Kasumi-1 (cell line): ENCODE measurements at regions not wholly inside any gene's neighbourhood (a gene's known extent, or its start where the extent isn't known, plus 50 kb on each side); places are given as distances from the start of the nearest gene placed in this dataset.
"Not testable (repeated sequence)": the region's sequence is repeated elsewhere in the genome, so short reads cannot be mapped to it uniquely, and the experiment has no call there.

Source experiments
- DNase-seq, 2 experiments: peaks; one replicate each; lab custom pipeline; 2025; lab: John Stamatoyannopoulos, UW

DNA sequence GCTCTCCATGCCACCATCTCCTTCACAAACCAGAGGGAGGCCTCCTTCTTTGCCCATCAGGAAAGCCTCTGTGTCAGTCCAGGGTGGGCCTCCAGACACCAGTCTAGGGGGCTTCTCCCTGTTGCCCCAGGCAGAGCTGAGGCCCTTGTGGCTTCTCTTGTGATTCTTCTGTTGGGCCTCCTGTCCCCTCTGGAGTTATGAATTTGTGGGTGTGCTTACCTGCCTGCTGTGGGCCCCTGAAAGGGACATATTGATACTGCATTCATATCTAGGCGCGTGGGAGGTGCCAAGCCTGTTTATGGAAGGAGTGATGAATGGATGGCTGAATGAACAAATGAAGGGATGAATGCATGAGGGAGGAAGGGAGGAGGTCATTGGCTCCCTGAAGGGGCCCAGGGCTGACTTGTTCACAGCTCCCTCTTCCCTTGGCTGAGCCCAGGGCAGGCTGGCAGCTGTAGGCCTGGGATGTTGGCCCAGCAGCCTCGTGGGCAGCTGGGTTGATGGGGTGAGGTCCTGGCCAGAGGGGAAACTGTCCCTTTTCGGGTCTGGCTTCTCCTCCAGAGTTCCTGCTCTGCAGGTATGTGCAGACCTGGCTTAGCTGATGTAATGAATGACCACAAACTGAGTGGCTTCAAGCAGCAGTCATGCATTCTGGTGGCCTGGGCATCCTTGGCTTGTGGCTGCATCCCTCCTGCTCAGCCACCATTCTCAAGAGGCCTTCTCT, 195.4 kb downstream of the GOLGA6L6 start:
- no peak for DNase-seq

DNA sequence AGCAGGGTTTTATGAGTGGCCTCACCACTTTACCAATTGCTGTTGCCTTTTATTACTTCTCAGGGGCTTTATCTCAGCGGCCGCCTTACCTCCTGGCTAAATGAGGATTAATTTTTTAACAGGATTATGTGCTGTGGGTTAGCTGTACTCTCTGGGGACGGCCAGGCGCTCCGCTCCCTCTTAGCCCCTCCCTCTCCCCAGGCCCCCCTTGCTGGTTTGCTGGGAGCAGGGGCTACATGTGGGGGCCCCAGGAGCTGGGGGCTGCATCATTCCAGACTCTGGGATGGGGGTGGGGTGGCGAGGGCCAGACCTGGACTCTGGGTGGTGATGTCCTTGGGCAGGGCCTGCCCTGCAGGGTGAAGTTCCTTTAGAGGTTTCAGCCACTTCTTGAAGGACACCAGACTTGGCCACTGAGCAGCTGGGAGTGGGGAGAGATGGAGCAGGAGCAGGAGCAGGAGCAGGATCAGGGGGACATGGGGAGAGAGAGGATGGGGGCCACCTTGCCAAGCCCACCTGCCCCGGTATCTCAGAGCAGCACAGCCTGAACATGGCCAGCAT, 196.1 kb downstream of the GOLGA6L6 start:
- DNase-seq = no peak

DNA sequence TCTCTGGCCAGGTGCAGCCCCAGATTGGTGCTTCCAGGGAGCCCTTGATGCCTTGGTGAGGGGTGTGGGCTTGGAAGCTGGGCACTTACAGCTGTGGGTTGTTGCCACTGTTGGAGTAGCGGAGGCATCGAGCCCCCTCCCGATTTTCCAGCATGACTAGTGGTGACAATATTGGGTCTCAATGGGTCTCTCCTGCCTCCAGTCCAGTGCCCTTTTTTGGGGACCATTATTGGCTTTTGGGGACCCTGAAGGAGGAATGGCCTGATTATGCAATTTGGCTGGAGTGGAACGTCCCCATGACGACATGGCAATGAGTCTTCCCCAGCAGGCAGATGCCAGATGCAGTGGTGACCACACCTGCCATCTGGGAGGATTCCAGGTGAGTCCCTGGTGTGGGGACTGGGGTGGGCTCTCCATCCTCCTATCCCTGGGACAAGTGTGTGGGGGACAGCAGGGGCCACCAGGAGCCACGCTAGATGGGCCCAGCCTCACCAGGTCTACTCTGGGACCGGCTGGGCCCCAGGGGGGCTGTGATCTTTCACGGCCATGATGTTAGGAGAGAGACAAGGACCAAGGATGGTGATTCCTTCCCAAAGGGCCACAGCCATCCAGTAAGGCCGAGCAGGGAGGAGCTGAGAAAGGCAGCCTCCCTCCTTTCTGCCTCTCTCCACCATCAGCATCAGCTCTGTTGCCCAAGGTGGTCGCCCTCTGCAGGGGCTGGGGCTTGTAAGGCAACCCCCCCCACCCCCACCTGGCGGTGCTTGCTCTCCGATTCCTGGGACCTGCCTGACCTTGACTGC, 196.8 kb downstream of the GOLGA6L6 start:
- no peak for DNase-seq

DNA sequence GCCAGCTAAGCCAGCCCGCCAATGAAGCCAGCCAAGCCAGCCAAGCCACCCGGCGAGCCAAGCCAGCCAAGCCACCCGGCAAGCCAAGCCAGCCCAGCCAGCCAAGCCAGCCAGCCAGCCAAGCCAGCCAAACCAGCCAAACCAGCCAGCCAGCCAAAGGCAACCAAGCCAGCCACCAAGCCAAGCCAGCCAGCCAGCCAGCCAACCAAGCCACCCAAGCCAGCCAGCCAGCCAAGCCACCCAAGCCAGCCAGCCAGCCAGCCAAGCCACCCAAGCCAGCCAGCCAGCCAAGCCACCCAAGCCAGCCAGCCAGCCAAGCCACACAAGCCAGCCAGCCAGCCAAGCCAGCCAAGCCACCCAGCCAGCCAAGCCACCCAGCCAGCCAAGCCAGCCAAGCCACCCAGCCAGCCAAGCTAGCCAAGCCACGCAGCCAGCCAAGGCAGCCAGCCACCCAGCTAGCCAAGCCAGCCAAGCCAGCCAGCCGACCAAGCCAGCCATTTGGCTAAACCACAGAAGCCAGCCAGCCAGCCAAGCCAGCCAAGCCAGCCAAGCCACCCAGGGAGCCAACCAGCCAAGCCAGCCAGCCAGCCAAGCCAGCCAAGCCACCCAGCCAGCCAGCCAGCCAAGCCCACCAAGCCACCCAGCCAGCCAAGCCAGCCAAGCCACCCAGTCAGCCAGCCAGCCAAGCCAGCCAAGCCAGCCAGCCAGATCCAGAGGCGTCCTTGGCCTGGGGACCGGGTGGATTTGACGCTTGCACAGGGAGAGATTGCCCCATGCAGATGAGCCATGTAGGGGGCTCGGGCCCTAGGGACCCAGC, 198.0 kb downstream of the GOLGA6L6 start:
- DNase-seq = not testable (repeated sequence)

DNA sequence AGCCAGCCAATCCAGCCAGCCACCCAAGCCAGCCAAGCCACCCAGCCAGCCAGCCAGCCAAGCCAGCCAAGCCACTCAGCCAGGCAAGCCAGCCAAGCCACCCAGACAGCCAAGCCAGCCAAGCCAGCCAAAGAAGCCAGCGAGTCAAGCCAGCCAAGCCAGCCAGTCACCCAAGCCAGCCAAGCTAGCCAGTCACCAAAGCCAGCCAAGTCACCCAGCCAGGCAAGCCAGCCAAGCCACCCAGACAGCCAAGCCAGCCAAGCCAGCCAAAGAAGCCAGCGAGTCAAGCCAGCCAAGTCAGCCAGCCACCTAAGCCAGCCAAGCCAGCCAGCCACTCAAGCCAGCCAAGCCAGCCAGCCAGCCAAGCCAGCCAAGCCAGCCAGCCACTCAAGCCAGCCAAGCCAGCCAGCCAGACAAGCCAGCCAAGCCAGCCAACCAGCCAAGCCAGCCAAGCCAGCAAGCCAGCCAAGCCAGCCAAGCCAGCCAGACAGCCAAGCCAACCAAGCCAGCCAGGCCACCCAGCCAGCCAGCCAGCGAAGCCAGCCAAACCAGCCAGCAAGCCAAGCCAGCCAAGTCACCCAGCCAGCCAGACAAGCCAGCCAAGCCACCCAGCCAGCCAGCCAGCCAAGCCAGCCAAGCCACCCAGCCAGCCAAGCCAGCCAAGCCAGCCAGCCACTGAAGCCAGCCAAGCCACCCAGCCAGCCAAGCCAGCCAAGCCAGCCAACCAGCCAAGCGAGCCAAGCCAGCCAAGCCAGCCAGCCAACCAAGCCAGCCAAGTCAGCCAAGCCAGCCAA, 198.8 kb downstream of the GOLGA6L6 start:
- DNase-seq = not testable (repeated sequence)

DNA sequence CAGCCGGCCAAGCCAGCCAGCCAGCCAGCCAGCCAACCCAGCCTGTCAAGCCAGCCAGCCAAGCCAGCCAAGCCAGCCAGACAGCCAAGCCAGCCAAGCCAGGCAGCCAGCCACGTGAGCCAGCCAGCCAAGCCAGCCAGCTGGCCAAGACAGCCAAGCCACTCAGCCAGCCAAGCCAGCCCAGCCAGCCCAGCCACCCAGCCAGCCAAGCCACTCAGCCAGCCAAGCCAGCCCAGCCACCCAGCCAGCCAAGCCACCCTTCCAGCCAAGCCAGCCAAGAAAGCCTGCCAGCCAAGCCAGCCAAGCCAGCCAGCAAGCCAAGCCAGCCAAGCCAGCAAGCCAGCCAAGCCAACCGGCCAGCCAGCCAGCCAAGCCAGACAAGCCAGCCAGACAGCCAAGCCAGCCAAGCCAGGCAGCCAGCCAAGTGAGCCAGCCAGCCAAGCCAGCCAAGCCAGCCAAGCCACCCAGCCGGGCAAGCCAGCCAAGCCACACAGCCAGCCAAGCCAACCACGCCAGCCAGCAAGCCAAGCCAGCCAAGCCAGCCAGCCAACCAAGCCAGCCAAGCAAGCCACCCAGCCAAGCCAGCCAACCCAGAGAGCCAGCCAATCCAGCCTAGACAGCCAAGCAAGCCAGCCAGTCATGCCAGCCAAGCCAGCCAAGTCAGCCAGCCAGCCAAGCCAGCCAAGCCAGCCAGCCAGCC, 199.5 kb downstream of the GOLGA6L6 start:
- no peak for DNase-seq

DNA sequence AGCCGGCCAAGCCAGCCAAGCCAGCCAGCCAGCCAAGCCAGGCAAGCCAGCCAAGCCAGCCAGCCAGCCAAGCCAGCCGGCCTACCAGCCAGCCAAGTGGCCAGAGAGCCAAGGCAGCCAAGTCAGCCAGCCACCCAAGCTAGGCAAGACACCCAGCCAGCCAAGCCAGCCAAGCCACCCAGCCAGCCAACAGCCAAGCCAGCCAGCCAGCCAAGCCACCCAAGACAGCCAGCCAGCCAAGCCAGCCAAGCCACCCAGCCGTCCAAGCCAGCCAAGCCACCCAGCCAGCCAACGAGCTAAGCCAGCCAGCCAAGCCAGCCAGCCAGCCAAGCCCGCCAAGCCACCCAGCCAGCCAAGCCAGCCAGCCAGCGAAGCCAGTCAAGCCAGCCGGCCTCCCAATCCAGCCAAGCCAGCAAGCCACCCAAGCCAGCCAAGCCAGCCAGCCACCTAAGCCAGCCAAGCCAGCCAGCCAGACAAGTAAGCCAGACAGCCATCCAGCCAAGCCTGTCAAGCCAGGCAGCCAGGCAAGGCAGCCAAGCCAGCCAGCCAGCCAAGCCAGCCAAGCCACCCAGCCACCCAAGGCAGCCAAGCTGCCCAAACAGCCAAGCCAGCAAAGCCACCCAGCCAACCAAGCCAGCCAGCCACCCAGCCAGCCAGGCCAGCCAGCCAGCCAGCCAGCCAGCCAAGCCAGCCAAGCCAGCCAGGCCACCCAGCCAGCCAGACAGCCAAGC, 200.5 kb downstream of the GOLGA6L6 start:
- DNase-seq = no peak

DNA sequence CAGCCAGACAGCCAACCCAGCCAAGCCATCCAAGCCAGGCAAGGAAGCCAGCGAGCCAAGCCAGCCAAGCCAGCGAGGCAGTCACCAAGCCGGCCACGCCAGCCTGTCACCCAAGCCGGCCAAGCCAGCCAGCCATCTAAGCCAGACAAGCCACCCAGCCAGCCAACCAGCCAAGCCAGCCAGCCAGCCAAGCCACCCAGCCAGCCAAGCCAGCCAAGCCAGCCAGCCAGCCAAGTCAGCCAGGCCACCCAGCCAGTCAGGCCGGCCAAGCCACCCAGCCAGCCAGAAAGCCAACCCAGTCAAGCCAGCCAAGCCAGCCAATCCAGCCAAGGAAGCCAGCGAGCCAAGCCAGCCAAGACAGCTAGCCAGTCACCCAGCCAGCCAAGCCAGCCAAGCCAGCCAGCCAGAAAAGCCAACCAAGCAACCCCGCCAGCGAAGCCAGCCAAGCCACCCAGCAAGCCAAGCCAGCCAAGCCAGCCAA, 201.2 kb downstream of the GOLGA6L6 start:
- DNase-seq = no peak

DNA sequence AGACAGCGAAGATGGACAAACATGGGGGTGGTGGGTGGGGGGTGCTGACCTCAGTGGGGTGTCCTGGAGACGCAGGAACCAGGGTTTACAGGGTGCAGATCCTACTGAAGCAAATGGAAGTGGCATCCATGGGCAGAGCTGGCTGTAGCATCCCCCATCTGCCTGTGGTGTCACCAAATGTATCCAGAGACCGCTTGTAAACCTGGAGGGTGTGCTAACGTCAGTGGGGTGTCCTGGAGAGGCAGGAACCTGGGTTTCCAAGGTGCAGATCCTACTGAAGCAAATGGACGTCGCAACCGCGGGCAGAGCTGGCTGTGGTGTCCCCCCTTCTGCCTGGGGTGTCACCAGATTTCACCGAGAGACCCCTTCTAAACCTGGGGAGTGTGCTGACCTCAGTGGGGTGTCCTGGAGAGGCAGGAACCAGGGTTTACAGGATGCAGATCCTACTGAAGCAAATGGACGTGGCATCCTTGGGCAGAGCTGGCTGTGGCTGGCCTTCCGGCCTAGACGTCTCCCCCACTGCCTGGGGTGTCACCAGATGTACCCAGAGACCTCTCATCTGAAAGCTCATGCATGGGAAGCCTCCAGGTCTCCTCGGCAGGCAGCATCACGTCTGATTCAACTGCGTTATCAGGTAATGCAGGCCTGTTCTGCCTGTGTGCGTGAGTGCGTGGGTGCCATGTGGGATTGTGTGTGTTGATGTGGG, 202.4 kb downstream of the GOLGA6L6 start:
- not testable (repeated sequence) for DNase-seq

DNA sequence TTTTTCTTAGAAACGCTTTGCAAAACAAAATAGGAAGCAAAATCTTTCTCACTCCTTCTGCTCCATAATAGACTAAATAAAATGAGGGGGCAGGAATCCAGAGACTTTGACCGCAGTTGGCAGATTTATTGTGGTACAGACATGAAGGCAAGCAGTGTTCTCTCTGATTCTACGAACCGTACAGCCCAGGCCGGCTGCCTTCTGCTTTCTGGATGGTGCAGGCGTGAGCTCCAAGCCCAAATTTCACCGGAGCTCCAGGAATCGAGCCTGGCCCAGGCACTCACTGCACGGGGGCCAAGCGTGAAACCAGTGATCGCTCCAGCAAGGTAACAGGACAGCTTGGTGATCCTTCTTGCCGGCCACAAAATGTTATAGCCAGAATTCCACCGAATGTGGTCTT, 202.9 kb downstream of the GOLGA6L6 start:
- not testable (repeated sequence) for DNase-seq

DNA sequence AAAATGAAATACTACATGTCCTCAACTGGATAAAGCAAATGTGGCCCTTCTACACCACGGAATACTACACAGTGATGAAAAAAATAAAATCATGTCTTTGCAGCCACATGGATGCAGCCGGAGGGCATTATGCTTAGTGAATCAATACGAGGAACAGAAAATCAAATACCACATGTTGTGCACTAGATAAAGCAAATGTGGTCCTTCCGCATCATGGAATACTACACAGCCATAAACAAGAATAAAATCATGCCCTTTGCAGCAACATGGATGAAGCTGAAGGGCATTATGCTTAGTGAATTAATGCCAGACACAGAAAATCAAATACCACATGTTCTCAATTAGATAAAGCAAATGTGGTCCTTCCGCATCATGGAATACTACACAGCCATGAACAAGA, 204.4 kb downstream of the GOLGA6L6 start:
- not testable (repeated sequence) for DNase-seq

DNA sequence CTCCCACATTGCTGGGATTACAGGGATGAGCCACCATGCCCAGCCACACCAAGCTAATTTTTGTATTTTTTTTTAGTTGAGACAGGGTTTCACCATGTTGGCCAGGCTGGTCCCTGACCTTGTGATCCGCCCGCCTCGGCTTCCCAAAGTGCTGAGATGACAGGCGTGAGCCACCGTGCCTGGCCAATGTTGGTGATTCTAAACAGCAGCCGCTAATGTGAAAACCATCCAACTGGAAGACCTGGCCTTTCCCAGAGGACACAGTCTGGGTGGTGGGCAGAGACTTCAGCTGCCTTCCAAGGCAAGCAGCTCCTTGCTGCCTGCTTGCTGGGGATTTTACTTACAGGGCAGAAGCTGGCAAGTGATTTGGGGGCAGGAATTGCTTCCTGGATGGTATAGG, 207.1 kb downstream of the GOLGA6L6 start:
- DNase-seq = not testable (repeated sequence)

DNA sequence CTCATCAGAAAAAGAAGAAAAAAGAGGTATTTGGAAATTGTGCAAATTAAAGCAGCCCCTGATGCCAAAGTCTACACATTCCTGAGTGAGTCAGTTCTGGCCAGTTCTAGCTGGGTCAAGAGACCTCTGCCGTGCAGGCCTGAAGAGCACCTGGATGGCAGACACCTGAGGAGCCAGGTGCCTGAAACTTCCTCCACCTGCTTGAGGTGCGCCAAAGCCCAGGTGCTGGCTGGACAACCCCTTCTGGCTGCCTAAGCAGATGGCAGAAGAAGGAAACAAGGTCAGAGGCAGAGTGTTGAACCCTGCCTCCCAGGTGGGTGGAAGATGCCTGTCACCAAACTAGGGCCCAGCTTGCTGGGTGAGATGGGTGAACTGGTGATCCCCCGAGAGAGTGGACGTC, 215.8 kb downstream of the GOLGA6L6 start:
- DNase-seq = not testable (repeated sequence)

DNA sequence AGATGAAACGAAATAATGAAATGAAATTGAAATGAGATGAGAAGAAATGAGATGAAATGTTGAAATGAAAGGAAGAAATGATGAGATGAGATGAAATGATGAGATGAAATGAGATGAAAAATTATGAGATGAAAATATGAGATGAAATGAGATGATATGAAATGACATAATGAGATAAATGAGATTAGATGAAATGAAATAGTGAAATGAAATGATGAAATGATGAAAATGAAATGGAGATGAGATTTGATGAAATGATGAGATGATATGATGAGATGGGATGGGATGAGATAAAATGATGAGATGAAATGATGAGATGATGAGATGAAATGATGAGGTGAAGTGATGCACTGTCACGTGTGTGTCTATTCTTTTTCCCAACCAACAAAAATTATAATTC, 224.5 kb downstream of the GOLGA6L6 start:
- DNase-seq = not testable (repeated sequence)

DNA sequence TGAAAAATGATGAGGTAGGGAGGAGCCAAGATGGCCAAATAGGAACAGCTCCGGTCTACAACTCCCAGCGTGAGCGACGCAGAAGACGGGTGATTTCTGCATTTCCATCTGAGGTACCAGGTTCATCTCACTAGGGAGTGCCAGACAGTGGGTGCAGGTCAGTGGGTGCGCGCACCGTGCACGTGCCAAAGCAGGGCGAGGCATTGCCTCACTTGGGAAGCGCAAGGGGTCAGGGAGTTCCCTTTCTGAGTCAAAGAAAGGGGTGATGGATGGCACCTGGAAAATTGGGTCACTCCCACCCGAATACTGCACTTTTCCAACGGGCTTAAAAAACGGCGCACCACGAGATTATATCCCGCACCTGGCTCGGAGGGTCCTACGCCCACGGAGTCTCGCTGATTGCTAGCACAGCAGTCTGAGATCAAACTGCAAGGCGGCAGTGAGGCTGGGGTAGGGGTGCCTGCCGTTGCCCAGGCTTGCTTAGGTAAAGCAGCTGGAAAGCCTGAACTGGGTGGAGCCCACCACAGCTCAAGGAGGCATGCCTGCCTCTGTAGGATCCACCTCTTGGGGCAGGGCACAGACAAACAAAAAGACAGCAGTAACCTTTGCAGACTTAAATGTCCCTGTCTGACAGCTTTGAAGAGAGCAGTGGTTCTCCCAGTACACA, 230.5 kb downstream of the GOLGA6L6 start:
- DNase-seq = not testable (repeated sequence)

DNA sequence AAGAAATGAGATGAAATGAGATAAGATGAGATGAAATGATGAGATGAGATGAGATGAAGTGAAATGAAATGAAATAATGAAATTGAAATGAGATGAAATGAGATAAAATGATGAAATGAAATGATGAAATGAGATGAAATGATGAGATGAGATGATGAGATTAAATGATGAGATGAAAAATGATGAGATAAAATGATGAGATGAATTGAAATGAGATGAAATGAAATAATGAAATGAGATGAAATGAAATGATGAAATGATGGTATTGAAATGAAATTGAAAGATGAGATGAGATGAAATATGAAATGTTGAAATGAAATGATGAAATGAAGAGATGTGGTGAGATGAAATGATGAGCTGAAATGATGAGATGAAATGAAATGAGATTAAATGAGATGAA, 231.0 kb downstream of the GOLGA6L6 start:
- no peak for DNase-seq

DNA sequence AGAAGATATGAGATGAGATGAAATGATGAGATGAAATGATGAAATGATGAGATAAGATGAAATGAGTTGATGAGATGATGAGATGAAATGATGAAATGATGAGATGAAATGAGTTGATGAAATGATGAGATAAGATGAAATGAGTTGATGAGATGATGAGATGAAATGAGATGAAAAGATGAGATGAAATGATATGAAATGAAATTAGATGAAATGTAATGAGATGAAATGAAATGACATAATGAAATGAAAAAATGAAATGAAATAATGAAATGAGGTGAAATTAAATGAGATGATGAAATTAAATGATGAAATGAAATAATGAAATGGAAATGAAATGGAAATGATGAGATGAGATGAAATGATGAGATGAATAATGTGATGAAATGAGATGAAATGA, 231.6 kb downstream of the GOLGA6L6 start:
- not testable (repeated sequence) for DNase-seq

DNA sequence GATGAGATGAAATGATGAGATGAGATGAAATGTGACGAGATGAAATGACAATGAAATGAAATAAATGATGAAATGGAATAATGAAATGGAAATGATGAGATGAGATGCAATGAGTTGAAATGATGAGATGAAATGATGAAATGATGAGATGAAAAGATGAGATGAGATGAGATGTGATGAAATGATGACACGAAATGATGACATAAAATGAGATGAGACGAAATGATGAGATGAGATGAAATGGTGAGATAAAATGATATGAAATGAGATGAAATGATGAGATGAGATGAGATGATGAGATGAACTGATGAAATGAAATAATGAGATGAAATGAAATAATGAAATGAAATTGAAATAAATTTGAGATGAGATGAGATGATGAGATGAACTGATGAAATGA, 232.2 kb downstream of the GOLGA6L6 start:
- DNase-seq = not testable (repeated sequence)
